Karpas-422 (cell line): ENCODE measurements at regions not wholly inside any gene's neighbourhood (a gene's known extent, or its start where the extent isn't known, plus 50 kb on each side); places are given as distances from the start of the nearest gene placed in this dataset.
"Not testable (repeated sequence)": the region's sequence is repeated elsewhere in the genome, so short reads cannot be mapped to it uniquely, and the experiment has no call there.

ENCODE experiments used
- DNase-seq: peaks from one replicate; pipeline ENCODE4 v3.0.0-alpha.2; 2015
- H2AFZ ChIP-seq: fragments of 200-600 bp; sonication (generic); 2 replicates; pipeline ENCODE4 v1.6.1; 2014; ENCODE audit warnings: antibody characterized with exemption, low read length, mixed read lengths
- H3K27ac ChIP-seq: fragments of 200-600 bp; sonication (generic); 2 replicates; pipeline ENCODE4 v1.5.1; 2014; ENCODE audit warnings: mild to moderate bottlenecking, low read length, moderate library complexity
- H3K27me3 ChIP-seq: fragments of 200-600 bp; sonication (generic); 2 replicates; pipeline ENCODE4 v1.6.1; 2014; ENCODE audit warnings: low read length, mixed read lengths
- H3K36me3 ChIP-seq: fragments of 200-600 bp; sonication (generic); 2 replicates; pipeline ENCODE4 v1.6.1; 2014; ENCODE audit warnings: low read length, mixed read lengths; ENCODE audit not compliant: insufficient read depth
- H3K4me1 ChIP-seq: fragments of 200-600 bp; sonication (generic); 2 replicates; pipeline ENCODE4 v1.6.1; 2014; ENCODE audit warnings: mild to moderate bottlenecking, low read length, mixed read lengths
- H3K4me2 ChIP-seq: fragments of 200-600 bp; sonication (generic); 2 replicates; pipeline ENCODE4 v1.6.1; 2014; ENCODE audit warnings: low read length, low read depth, mild to moderate bottlenecking; ENCODE audit not compliant: poor library complexity, severe bottlenecking
- H3K4me3 ChIP-seq: fragments of 200-600 bp; sonication (generic); 2 replicates; pipeline ENCODE4 v1.5.1; 2014; ENCODE audit warnings: mild to moderate bottlenecking, antibody characterized with exemption, low read length, mixed read lengths
- H3K79me2 ChIP-seq: fragments of 200-600 bp; sonication (generic); 2 replicates; pipeline ENCODE4 v1.6.1; 2014; ENCODE audit warnings: mild to moderate bottlenecking, low read length, mixed read lengths
- H3K9ac ChIP-seq: fragments of 200-600 bp; sonication (generic); 2 replicates; pipeline ENCODE4 v1.6.0; 2014; ENCODE audit warnings: low read length
- H3K9me2 ChIP-seq: fragments of 200-600 bp; sonication (generic), shearing (Covaris generic); replicated peaks from 2 replicates; pipeline ENCODE4 v1.6.0; 2014; ENCODE audit warnings: mild to moderate bottlenecking, low read length, moderate library complexity; ENCODE audit not compliant: insufficient read depth
- H3K9me3 ChIP-seq: fragments of 300-700, 200-600 bp; sonication (generic); 2 replicates; pipeline ENCODE4 v1.6.1; 2014; ENCODE audit warnings: low read length, mixed read lengths
- H4K20me1 ChIP-seq: fragments of 200-600 bp; sonication (generic); 2 replicates; pipeline ENCODE4 v1.6.1; 2014; ENCODE audit warnings: mild to moderate bottlenecking, antibody characterized with exemption, low read length, low read depth; ENCODE audit not compliant: insufficient read depth

DNA sequence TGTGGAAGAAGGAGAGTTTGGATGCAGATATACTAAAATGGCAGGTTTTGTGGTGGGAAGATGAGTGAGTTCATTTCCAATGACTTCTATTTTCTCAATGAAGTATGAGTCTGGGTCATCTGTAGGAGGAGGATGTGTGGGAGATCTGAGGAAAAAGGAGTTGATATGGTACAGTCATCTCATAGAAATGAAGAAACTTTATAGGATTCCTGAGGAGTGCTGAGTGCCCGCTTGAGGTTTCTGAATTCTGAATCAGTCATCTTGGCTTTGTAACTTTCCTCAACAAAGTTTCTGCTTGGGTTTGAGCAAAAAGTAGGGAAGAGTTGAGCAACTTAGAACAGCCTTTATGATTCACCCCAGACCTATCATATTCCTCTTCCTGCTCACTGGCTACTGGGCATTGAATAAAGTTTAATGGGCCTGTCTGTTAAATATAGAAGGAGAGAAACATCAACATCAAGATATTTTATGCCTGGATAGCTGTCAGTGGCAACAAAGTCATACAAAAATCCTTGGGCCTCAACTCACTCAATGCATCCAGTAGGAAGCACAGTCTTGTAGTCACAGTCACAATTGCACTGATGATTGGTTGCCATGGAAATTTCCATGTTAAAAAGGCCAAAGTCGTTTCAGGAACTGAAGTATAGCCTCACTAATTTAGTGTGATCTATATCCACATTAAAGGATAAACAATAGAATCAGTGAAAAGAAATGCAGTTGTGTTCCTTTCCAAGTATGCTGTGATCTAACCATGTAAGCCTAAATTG, 284.7 kb downstream of the DUSP6 start:
- Histone ChIP-seq H3K4me1 (no peaks in the 10 kb centered on the region), H3K27ac (no peak overlapping the region), H3K4me2 (no peak overlapping the region), H4K20me1 (no peaks in the 10 kb centered on the region), H3K36me3 (no peaks in the 10 kb centered on the region), H3K4me3 (no peak overlapping the region), H3K9me2 (no peaks in the 10 kb centered on the region), H3K9ac (no peak overlapping the region), H2AFZ (no peak overlapping the region), H3K79me2 (no peaks in the 10 kb centered on the region), H3K9me3 (no peaks in the 10 kb centered on the region), H3K27me3 (no peaks in the 10 kb centered on the region; the same call in 1 of the 2 replicates)
- DNase-seq = no peak

DNA sequence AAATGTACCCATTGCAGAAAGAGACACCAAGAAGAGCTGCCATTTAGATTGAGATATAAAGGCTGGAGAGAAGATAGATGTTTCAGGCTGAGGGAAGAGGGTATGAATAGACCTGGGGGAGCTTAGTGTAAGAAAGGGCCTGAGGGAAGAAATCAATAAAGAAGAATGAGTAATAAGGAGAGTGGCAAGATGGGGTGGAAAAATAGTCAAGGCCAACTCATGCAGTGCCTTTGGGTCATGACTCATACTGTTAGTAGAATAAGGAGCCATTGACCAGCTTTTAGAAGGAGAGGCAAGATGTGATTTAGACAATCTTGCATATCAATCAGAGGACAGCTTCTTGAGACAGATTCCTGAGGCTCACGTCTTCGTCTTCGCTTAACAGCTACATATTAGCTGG, 287.5 kb downstream of the DUSP6 start:
- Histone ChIP-seq H3K9ac (no peak overlapping the region), H3K4me1 (no peaks in the 10 kb centered on the region), H3K27ac (no peak overlapping the region), H3K9me3 (no peaks in the 10 kb centered on the region), H3K79me2 (no peaks in the 10 kb centered on the region), H3K27me3 (no peaks in the 10 kb centered on the region; the same call in 1 of the 2 replicates), H3K4me2 (no peak overlapping the region), H3K4me3 (no peak overlapping the region), H2AFZ (no peak overlapping the region), H3K36me3 (no peaks in the 10 kb centered on the region), H3K9me2 (no peaks in the 10 kb centered on the region), H4K20me1 (no peaks in the 10 kb centered on the region)
- DNase-seq = no peak

DNA sequence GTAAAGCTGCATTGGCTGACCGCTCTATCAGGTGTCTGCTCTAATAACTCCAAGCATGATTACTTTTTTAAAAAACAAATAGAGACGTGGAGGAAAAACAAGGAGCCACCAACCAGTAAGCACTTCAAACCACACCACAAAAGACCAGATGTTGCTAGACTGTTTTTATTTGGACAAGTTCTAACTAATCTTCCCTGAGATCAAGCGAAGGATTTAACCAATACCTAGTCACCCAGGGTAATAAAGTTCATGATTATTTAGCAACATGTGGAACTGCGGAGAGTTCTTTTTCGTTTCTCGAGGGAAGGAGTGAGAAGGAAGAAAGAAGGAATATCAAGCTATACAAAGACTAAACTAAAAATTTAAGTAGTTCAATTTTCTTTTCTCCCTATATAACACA, 288.1 kb downstream of the DUSP6 start:
- H3K9ac ChIP-seq = no peak overlapping the region
- H3K27me3 ChIP-seq = no peaks in the 10 kb centered on the region
- no peaks in the 10 kb centered on the region for H3K4me1 ChIP-seq
- no peaks in the 10 kb centered on the region for H3K79me2 ChIP-seq
- no peak overlapping the region for H2AFZ ChIP-seq
- H3K4me3 ChIP-seq = no peak overlapping the region
- H3K4me2 ChIP-seq = no peak overlapping the region
- no peaks in the 10 kb centered on the region for H4K20me1 ChIP-seq
- no peaks in the 10 kb centered on the region for H3K9me2 ChIP-seq
- H3K27ac ChIP-seq = no peak overlapping the region
- H3K9me3 ChIP-seq = no peaks in the 10 kb centered on the region
- H3K36me3 ChIP-seq = no peaks in the 10 kb centered on the region
- no peak for DNase-seq

DNA sequence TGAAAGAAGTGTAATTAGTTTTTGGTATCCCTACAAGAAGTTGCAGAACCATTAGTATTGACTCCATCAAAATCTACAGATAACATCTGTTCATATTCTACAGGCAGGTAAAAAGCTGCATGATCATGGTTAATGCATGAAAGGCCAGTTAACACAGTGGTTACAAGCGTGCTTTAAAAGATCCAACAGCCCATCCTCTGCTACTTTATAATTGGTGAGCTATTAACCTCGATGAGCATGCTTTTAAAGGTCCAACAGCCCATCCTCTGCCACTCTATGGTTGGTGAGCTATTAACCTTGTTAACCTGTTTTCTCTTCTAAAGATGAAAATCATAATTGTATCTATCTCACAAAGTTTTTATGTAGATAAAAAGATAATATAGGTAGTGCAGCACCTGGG, 289.3 kb downstream of the DUSP6 start:
- no peak overlapping the region for H3K4me2 ChIP-seq
- H3K9me3 ChIP-seq = no peaks in the 10 kb centered on the region
- H3K4me3 ChIP-seq = no peak overlapping the region
- H3K27me3 ChIP-seq = no peaks in the 10 kb centered on the region
- H4K20me1 ChIP-seq = no peaks in the 10 kb centered on the region
- H3K79me2 ChIP-seq = no peaks in the 10 kb centered on the region
- H3K36me3 ChIP-seq = no peaks in the 10 kb centered on the region
- no peak overlapping the region for H3K9ac ChIP-seq
- no peaks in the 10 kb centered on the region for H3K4me1 ChIP-seq
- DNase-seq = no peak
- no peak overlapping the region for H2AFZ ChIP-seq
- H3K9me2 ChIP-seq = no peaks in the 10 kb centered on the region
- no peak overlapping the region for H3K27ac ChIP-seq

GRCh38 chr12:89059721-89060541, 292.4 kb downstream of the DUSP6 start:
- H3K27me3 ChIP-seq = no peaks in the 10 kb centered on the region
- H3K79me2 ChIP-seq = no peaks in the 10 kb centered on the region
- no peaks in the 10 kb centered on the region for H4K20me1 ChIP-seq
- H2AFZ ChIP-seq = no peak overlapping the region
- H3K4me2 ChIP-seq = no peak overlapping the region
- no peaks in the 10 kb centered on the region for H3K9me2 ChIP-seq
- no peak for DNase-seq
- no peak overlapping the region for H3K4me3 ChIP-seq
- H3K9ac ChIP-seq = no peak overlapping the region
- no peaks in the 10 kb centered on the region for H3K9me3 ChIP-seq
- H3K27ac ChIP-seq = no peak overlapping the region
- H3K36me3 ChIP-seq = no peaks in the 10 kb centered on the region
- no peaks in the 10 kb centered on the region for H3K4me1 ChIP-seq

- H3K36me3 ChIP-seq = no peaks in the 10 kb centered on the region
- no peak overlapping the region for H2AFZ ChIP-seq
- no peaks in the 10 kb centered on the region for H3K9me3 ChIP-seq
- H4K20me1 ChIP-seq = no peaks in the 10 kb centered on the region
- no peaks in the 10 kb centered on the region for H3K4me1 ChIP-seq
- no peak for DNase-seq
- no peak overlapping the region for H3K4me3 ChIP-seq
- H3K9me2 ChIP-seq = no peaks in the 10 kb centered on the region
- no peak overlapping the region for H3K9ac ChIP-seq
- H3K79me2 ChIP-seq = no peaks in the 10 kb centered on the region
- H3K27ac ChIP-seq = no peak overlapping the region
- no peak overlapping the region for H3K4me2 ChIP-seq
- H3K27me3 ChIP-seq = no peaks in the 10 kb centered on the region
Observed at GRCh38 chr12:89059056-89059455, 293.2 kb downstream of the DUSP6 start.

DNA sequence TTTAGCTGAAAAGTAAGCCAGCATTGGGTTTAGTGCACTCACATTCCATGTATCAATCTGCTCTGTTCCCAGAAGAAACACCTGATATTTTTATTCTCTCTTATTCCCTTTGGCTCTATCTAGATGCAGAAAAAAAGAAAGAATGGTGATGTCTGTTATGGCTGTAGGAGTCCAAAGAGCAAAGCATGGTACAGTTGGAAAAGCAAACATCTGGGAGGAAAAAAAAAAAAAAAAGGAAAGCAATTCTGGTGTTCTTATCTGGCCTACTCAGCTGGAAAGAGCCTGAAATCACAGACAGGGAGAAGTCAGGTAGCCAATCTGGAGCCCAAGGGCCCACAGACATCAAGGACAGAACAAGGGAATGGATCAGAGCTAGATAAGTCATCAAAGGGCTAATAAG, 293.9 kb downstream of the DUSP6 start:
- H3K9me3 ChIP-seq = no peaks in the 10 kb centered on the region
- no peak overlapping the region for H3K9ac ChIP-seq
- H3K79me2 ChIP-seq = no peaks in the 10 kb centered on the region
- H2AFZ ChIP-seq = no peak overlapping the region
- H3K9me2 ChIP-seq = no peaks in the 10 kb centered on the region
- H3K27me3 ChIP-seq = no peaks in the 10 kb centered on the region
- no peak overlapping the region for H3K27ac ChIP-seq
- H3K4me1 ChIP-seq = no peaks in the 10 kb centered on the region
- no peaks in the 10 kb centered on the region for H3K36me3 ChIP-seq
- no peak overlapping the region for H3K4me3 ChIP-seq
- DNase-seq = no peak
- no peaks in the 10 kb centered on the region for H4K20me1 ChIP-seq
- no peak overlapping the region for H3K4me2 ChIP-seq

- H3K4me1 ChIP-seq, H3K9me3 ChIP-seq, H3K9ac ChIP-seq, DNase-seq, H2AFZ ChIP-seq, H3K4me3 ChIP-seq, H3K4me2 ChIP-seq, H4K20me1 ChIP-seq, H3K27me3 ChIP-seq, H3K9me2 ChIP-seq, H3K36me3 ChIP-seq, H3K79me2 ChIP-seq, H3K27ac ChIP-seq: not testable (repeated sequence)
Observed at GRCh38 chr12:89053817-89054216, 298.5 kb downstream of the DUSP6 start.
